ENCODE measurements at regions not wholly inside any gene's neighbourhood (a gene's known extent, or its start where the extent isn't known, plus 50 kb on each side); places are given as distances from the start of the nearest gene placed in this dataset.

GRCh38 chr12:3945671-3946070, 72.5 kb upstream of the PARP11 start:
- H3K27ac ChIP-seq = no peak overlapping the region
- H3K4me3 ChIP-seq = no peak overlapping the region
- no peaks in the 10 kb centered on the region for H3K36me3 ChIP-seq
- 62 to 63% methylated on average over 3 of the region's 3 CpGs for WGBS, 2 donors
- TF ChIP-seq POLR2A (IDR thresholded peaks at IDR 0.05) (no peak), CTCF (IDR thresholded peaks at IDR 0.05) (no peak)
- H3K27me3 ChIP-seq = peaks cover 0 to 33% (median 0%) of the 10 kb centered on the region in 4 donors
- no peaks in the 10 kb centered on the region for H3K4me1 ChIP-seq
- intact Hi-C loops (cut with DNase I) = no loop called here
- H3K9me3 ChIP-seq = no peaks in the 10 kb centered on the region
- no peak for DNase-seq

- no peaks in the 10 kb centered on the region for H3K9me3 ChIP-seq
- intact Hi-C loops (cut with DNase I) = no loop called here
- H3K4me1 ChIP-seq = no peaks in the 10 kb centered on the region
- no peak overlapping the region for H3K27ac ChIP-seq
- no peaks in the 10 kb centered on the region for H3K36me3 ChIP-seq
- H3K27me3 ChIP-seq = peaks cover 0 to 36% (median 0%) of the 10 kb centered on the region in 4 donors
- H3K4me3 ChIP-seq = no peak overlapping the region
- DNase-seq = no peak
- TF ChIP-seq CTCF (IDR thresholded peaks at IDR 0.05) (no peak), POLR2A (IDR thresholded peaks at IDR 0.05) (no peak)
- WGBS, 2 donors = 36 to 40% methylated on average over 1 of the region's 1 CpG
Measured at GRCh38 chr12:3944620-3945019, 71.4 kb upstream of the PARP11 start.

- intact Hi-C loops (cut with DNase I) = no loop called here
- Histone ChIP-seq H3K9me3 (no peaks in the 10 kb centered on the region), H3K4me1 (no peaks in the 10 kb centered on the region), H3K4me3 (no peak overlapping the region), H3K27ac (no peak overlapping the region), H3K27me3 (peaks cover 0 to 23% (median 0%) of the 10 kb centered on the region in 4 donors), H3K36me3 (no peaks in the 10 kb centered on the region)
- no peak for DNase-seq
- WGBS, 2 donors = 56 to 66% methylated on average over 3 of the region's 3 CpGs
- TF ChIP-seq POLR2A (IDR thresholded peaks at IDR 0.05) = no peak
- TF ChIP-seq CTCF (IDR thresholded peaks at IDR 0.05) = no peak
Measured at GRCh38 chr12:3938042-3938544, 64.9 kb upstream of the PARP11 start.

- intact Hi-C loops (cut with DNase I) = no loop called here
- Histone ChIP-seq H3K36me3 (no peaks in the 10 kb centered on the region), H3K27ac (no peak overlapping the region), H3K4me1 (no peaks in the 10 kb centered on the region), H3K27me3 (peaks cover 0 to 46% (median 0%) of the 10 kb centered on the region in 4 donors), H3K4me3 (no peak overlapping the region), H3K9me3 (no peaks in the 10 kb centered on the region)
- TF ChIP-seq CTCF (IDR thresholded peaks at IDR 0.05) = no peak
- TF ChIP-seq POLR2A (IDR thresholded peaks at IDR 0.05) = no peak
- no peak for DNase-seq
- 56 to 70% methylated on average over 5 of the region's 5 CpGs for WGBS, 2 donors
Measured at GRCh38 chr12:3935078-3935477, 61.9 kb upstream of the PARP11 start.

GRCh38 chr12:3933819-3934192, 60.6 kb upstream of the PARP11 start:
- Histone ChIP-seq H3K9me3 (no peaks in the 10 kb centered on the region), H3K4me1 (no peaks in the 10 kb centered on the region), H3K36me3 (no peaks in the 10 kb centered on the region), H3K27me3 (peaks cover 0 to 58% (median 0%) of the 10 kb centered on the region in 4 donors), H3K4me3 (no peak overlapping the region), H3K27ac (no peak overlapping the region)
- DNase-seq = no peak
- TF ChIP-seq POLR2A (IDR thresholded peaks at IDR 0.05) (no peak), CTCF (IDR thresholded peaks at IDR 0.05) (no peak)
- intact Hi-C loops (cut with DNase I) = no loop called here
- WGBS, 2 donors = 50 to 56% methylated on average over 1 of the region's 1 CpG
